ENCODE measurements at regions not wholly inside any gene's neighbourhood (a gene's known extent, or its start where the extent isn't known, plus 50 kb on each side); places are given as distances from the start of the nearest gene placed in this dataset.

DNA sequence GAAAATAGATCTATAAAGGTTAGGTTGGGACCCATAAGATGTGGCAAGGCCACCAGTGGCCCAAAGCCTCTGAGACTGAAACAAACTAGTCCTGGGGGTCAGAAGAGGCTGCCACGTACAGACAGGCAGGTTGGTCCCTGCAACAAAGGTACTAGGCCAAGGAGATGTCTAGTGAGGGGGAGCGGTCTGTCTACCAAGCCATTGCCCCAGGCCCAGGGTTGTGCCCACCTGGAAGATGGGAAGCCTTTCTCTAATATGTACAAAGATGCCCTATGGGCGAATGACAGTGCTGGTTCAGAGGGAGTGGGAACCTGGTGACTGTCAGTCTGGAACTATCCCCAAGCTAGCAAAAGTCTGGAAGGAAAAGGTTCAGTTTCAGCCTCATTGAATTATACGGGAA lies 233.2 kb downstream of the RBM19 start:
- TF ChIP-seq, protein P1, sequence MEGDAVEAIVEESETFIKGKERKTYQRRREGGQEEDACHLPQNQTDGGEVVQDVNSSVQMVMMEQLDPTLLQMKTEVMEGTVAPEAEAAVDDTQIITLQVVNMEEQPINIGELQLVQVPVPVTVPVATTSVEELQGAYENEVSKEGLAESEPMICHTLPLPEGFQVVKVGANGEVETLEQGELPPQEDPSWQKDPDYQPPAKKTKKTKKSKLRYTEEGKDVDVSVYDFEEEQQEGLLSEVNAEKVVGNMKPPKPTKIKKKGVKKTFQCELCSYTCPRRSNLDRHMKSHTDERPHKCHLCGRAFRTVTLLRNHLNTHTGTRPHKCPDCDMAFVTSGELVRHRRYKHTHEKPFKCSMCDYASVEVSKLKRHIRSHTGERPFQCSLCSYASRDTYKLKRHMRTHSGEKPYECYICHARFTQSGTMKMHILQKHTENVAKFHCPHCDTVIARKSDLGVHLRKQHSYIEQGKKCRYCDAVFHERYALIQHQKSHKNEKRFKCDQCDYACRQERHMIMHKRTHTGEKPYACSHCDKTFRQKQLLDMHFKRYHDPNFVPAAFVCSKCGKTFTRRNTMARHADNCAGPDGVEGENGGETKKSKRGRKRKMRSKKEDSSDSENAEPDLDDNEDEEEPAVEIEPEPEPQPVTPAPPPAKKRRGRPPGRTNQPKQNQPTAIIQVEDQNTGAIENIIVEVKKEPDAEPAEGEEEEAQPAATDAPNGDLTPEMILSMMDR (conservative IDR thresholded peaks at IDR 0.05; ENCODE audit: low read depth, low read length): no peak
- TF ChIP-seq EZH2 (IDR thresholded peaks at IDR 0.05; ENCODE audit: borderline replicate concordance, low read depth, low read length, poor library complexity, severe bottlenecking): no peak

Data from A673 (cell line).